GM18517 (cell line): ENCODE measurements at regions not wholly inside any gene's neighbourhood (a gene's known extent, or its start where the extent isn't known, plus 50 kb on each side); places are given as distances from the start of the nearest gene placed in this dataset.

Experiments used
- ATAC-seq: cut with Tn5 transposase; IDR thresholded peaks from one replicate; pipeline ENCODE4 v1.9.1; 2021; ENCODE audit warnings: mild to moderate bottlenecking, moderate library complexity; ENCODE audit not compliant: unreplicated experiment

GRCh38 chr3:159165961-159166360, 364.1 kb downstream of the MFSD1 start:
- ATAC-seq, result no peak

GRCh38 chr3:159166899-159167586, 365.2 kb downstream of the MFSD1 start:
- ATAC-seq, result no peak

- ATAC-seq, result no peak
Observed at GRCh38 chr3:159168788-159169187, 366.9 kb downstream of the MFSD1 start.

- no peak for ATAC-seq
Observed at GRCh38 chr3:159169828-159170227, 368.0 kb downstream of the MFSD1 start.

- no peak for ATAC-seq
Observed at GRCh38 chr3:159170436-159171003, 368.7 kb downstream of the MFSD1 start.

- no peak for ATAC-seq
Observed at GRCh38 chr3:159171333-159171732, 369.5 kb downstream of the MFSD1 start.

- ATAC-seq, result no peak
Observed at GRCh38 chr3:159172473-159172872, 370.6 kb downstream of the MFSD1 start.

- no peak for ATAC-seq
Observed at GRCh38 chr3:159174715-159175692, 373.1 kb downstream of the MFSD1 start.

- ATAC-seq, result no peak
Observed at GRCh38 chr3:159178209-159178897, 376.5 kb downstream of the MFSD1 start.

- no peak for ATAC-seq
Observed at GRCh38 chr3:159182961-159183360, 381.1 kb downstream of the MFSD1 start.

GRCh38 chr3:159185443-159186050, 383.7 kb downstream of the MFSD1 start:
- peak; percentile 60 for ATAC-seq

GRCh38 chr3:159186581-159186980, 384.7 kb downstream of the MFSD1 start:
- ATAC-seq, result peak; percentile 77

- no peak for ATAC-seq
Observed at GRCh38 chr3:159187232-159187631, 385.4 kb downstream of the MFSD1 start.

- ATAC-seq, result no peak
Observed at GRCh38 chr3:159187706-159188105, 385.9 kb downstream of the MFSD1 start.

- ATAC-seq, result no peak
Observed at GRCh38 chr3:159189994-159190669, 388.3 kb downstream of the MFSD1 start.

- no peak for ATAC-seq
Observed at GRCh38 chr3:159191447-159191846, 389.6 kb downstream of the MFSD1 start.

GRCh38 chr3:159196359-159196758, 394.5 kb downstream of the MFSD1 start:
- no peak for ATAC-seq

- ATAC-seq, result no peak
Observed at GRCh38 chr3:159200176-159200575, 398.3 kb downstream of the MFSD1 start.

- no peak for ATAC-seq
Observed at GRCh38 chr3:159208050-159208449, 406.2 kb downstream of the MFSD1 start.

GRCh38 chr3:159209459-159209858, 407.6 kb downstream of the MFSD1 start:
- ATAC-seq, result no peak
